Cerebellar nuclear complex (tissue), 1 donor: ENCODE measurements at regions not wholly inside any gene's neighbourhood (a gene's known extent, or its start where the extent isn't known, plus 50 kb on each side); places are given as distances from the start of the nearest gene placed in this dataset.

Source experiments
- DNase-seq, 2 experiments: peaks; one replicate each; lab custom pipeline; 2025; lab: John Stamatoyannopoulos, UW

GRCh38 chr2:180364719-180365118 lies 357.6 kb upstream of the CWC22 start:
- no peak for DNase-seq

GRCh38 chr2:180360283-180360618 lies 353.2 kb upstream of the CWC22 start:
- DNase-seq, result no peak

- DNase-seq, result no peak
Observed at GRCh38 chr2:180359522-180360282, 352.6 kb upstream of the CWC22 start.

- DNase-seq, result no peak
Observed at GRCh38 chr2:180358458-180358857, 351.4 kb upstream of the CWC22 start.

GRCh38 chr2:180356676-180357075 lies 349.6 kb upstream of the CWC22 start:
- DNase-seq, result no peak

GRCh38 chr2:180352620-180353019 lies 345.5 kb upstream of the CWC22 start:
- DNase-seq, result no peak

GRCh38 chr2:180349809-180350208 lies 342.7 kb upstream of the CWC22 start:
- DNase-seq, result no peak

GRCh38 chr2:180343528-180344345 lies 336.6 kb upstream of the CWC22 start:
- no peak for DNase-seq

- DNase-seq, result no peak
Observed at GRCh38 chr2:180337136-180337535, 330.0 kb upstream of the CWC22 start.

GRCh38 chr2:180336550-180336949 lies 329.5 kb upstream of the CWC22 start:
- no peak for DNase-seq

- no peak for DNase-seq
Observed at GRCh38 chr2:180334514-180334913, 327.4 kb upstream of the CWC22 start.

GRCh38 chr2:180328795-180329422 lies 321.8 kb upstream of the CWC22 start:
- no peak for DNase-seq

- DNase-seq, result no peak
Observed at GRCh38 chr2:180327185-180327584, 320.1 kb upstream of the CWC22 start.

- no peak for DNase-seq
Observed at GRCh38 chr2:180325416-180326120, 318.5 kb upstream of the CWC22 start.

GRCh38 chr2:180324182-180324581 lies 317.1 kb upstream of the CWC22 start:
- no peak for DNase-seq

- no peak for DNase-seq
Observed at GRCh38 chr2:180322781-180323180, 315.7 kb upstream of the CWC22 start.

GRCh38 chr2:180319586-180320405 lies 312.7 kb upstream of the CWC22 start:
- no peak for DNase-seq

GRCh38 chr2:180314086-180314485 lies 307.0 kb upstream of the CWC22 start:
- no peak for DNase-seq

GRCh38 chr2:180312542-180312941 lies 305.4 kb upstream of the CWC22 start:
- DNase-seq, result no peak

GRCh38 chr2:180307096-180307495 lies 300.0 kb upstream of the CWC22 start:
- DNase-seq, result no peak

GRCh38 chr2:180306346-180306745 lies 299.2 kb upstream of the CWC22 start:
- no peak for DNase-seq
